ENCODE measurements at regions not wholly inside any gene's neighbourhood (a gene's known extent, or its start where the extent isn't known, plus 50 kb on each side); places are given as distances from the start of the nearest gene placed in this dataset.
"Not testable (repeated sequence)": the region's sequence is repeated elsewhere in the genome, so short reads cannot be mapped to it uniquely, and the experiment has no call there.

DNA sequence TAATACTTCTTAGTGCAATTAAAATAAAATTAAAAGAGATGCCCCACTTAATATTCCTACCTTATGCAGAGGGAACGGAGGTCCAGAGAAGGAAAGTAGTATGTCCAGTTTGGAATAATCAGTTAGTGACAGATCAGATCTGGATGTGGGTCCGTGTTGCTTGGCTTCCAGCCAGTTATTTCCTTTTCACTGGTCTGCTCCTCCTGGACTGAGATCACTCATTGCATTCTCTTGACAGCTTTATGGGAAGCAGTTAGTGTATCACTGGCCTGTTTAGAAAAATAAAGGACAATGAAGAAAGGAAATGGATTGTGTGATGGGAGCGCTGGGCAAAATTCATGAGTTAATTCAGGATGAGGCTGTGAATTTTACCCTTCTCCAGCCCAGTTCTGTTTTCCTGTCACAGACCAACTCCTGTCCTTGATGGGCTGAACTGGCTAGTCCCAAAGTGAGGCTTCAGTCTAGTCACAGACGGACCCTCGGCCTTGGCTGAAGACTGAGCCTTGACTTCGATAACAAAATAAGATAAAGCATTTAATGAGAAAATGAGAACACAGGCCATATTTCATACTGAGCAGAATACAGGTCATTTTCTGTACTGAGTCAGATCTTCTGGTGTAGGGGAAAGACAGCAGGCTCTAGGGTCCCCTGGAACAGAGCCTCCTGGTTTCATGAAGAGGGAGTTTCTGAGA lies 85.2 kb upstream of the TRABD2B start:
- DNase-seq: no peak

DNA sequence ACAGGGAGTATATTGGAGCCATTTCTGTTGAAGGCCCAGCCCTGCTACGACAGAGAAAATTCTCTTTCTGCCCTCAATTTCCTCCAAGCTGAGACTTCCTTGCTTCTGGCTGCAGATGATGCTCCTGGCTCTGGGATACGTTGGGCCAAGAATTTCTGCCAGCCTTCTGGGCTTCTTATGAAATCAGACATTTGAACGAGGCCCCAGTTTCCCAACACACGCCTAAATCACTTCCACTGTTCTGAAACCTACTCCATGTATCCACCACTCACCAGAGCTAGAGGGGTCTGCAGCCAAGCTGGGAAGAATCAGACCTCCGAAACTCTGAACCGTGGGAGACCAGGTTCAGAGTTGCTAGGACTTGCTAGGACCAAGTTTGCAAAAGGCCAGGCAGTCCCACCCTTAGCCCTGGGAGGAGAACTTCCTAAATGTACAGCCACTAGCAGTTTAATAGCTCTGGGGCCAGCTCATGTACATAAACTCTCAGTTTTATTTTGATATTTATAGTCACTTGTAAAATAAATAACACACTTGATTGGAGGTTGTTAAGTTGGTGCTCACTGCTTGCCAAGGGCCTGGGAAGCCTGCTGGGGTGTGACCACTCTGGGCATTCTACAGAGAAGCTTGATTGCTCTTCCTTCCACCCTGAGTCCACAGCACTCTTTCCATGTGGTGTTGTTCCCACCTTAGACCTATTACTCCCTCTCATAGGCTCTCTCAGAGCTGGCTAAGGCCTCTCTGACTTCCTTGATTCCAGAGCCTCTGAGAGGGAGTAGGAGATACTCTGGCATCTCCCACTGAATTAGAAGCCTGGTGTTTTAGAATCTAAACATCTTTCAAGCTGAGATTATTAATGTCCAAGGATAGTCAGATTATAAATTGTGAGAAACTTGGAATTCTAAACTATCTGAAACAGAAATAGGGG lies 83.4 kb upstream of the TRABD2B start:
- DNase-seq: no peak

DNA sequence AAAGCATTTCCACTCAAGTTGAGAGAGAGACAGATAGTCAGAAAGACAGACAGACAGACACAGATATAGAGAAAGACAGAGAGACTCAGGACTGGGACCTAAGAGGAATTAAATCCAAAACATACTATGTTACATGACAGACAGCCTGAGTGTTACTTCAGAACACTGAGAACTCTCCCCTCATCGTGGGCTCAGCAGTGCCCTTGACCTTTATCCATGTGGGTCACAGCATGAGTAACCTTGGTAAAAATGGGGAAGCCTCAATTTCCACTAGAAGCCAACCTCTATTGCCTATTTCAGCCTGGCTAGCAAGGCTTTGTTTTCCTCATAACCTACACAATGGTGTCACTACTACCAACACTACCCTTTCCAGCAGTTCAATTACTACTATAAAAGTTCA lies 81.9 kb upstream of the TRABD2B start:
- no peak for DNase-seq

DNA sequence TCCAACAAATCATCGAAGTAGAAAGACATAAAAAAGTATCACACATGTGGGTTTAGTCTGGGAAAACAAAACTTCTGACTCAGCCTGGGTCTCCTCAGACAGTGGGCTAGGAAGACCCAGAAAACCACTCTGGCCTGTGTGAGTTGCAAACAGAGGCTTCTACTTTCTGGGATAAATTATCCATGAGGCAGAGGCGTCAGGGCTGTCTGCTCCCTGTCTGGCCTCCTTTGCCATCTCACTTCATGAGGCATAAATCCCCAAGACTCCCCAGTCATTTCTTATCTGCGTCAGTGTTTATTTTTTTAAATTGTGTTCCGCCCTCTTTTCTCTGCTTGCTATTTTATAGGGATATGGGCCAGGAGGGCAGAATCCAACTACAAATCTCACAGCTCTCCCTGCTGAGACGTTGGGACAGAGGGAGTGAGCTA lies 80.6 kb upstream of the TRABD2B start:
- DNase-seq: no peak

DNA sequence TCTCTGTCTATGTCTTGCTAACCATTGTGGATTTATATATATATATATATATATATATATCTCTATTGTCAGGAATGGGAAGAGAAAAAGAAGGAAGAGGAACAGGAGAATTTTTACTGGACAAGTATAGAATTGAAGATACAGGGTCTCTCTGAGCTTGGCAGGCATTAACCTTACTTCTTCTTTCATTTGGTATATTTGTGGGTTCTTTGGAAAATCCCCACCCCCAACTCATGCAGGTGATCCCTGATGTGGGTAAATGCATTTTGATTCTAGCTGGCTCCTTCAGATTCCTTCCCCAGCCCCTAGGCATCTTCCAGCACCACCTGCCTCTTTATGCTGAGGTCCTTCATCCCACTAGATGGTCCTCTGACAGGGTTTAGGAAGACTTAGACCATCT lies 78.8 kb upstream of the TRABD2B start:
- DNase-seq: no peak

DNA sequence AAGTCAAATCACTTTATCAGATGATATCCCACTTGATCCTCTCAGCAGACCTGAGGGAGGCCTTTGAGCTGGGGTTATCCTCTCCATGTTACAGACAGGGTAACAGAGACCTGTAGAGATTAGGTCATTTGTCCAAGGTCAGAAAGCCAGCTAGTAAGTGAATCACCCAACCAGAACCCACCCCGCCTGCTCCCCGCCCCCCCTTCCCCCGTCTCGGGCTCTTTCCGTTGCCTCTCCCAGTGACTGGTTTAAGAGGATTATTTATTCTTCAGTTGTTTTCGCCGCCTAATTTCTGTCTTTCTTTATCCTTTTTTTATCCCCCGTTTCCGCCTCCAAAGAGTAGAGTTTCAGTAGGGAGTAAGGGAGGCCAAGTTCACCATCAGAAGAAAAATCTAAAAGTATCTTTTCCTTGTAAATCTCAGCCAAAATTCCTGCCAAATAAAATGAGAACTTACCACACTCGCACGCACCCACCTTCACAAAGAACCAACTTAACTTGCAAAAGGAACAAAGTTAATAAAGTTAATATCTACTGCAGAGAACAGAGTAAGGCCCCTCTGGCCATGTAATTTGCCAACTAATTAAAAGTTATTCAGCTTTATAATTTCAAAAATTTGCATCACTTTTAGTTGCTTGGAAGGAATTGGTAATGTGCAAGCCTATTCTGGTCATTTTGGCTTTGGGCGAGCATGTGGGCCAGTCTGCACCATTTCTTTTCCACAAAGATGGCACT lies 76.8 kb upstream of the TRABD2B start:
- DNase-seq: no peak

DNA sequence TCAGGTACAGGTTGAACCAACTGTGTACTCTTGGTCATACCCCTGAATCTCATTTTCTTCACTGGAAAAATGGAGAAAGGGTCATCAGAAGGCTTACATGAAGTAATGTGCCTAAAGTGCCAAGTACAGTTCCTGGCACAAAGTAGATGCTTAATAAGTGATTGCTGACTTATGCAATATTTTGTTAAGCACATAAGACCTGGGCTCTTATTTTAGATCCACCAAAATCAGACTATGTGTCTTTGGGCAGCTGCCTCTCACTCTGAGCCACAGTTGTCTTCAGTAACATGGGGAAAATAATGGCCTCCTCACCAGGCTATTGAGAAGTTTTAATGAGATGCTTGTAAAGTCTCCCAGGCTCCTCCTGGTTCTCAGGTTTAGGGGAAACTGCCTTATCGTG lies 74.3 kb upstream of the TRABD2B start:
- DNase-seq: no peak

DNA sequence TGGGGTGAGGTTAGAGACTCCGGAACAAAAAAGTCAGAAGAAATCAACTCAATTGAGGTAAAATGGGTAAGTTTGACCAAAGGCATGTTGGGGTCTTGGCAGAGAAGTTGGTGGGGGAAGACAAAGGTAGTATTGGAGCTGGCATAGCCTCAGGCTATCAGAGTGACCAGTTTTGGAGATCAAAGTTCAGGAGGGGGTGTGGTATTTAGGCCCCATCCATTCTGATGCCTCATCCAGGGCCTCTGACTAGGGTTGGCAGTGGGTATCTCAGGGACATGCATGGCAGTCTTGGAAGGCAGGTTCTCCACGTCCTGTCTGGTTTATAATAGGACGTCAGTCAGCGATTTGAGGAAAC lies 73.2 kb upstream of the TRABD2B start:
- DNase-seq: no peak

DNA sequence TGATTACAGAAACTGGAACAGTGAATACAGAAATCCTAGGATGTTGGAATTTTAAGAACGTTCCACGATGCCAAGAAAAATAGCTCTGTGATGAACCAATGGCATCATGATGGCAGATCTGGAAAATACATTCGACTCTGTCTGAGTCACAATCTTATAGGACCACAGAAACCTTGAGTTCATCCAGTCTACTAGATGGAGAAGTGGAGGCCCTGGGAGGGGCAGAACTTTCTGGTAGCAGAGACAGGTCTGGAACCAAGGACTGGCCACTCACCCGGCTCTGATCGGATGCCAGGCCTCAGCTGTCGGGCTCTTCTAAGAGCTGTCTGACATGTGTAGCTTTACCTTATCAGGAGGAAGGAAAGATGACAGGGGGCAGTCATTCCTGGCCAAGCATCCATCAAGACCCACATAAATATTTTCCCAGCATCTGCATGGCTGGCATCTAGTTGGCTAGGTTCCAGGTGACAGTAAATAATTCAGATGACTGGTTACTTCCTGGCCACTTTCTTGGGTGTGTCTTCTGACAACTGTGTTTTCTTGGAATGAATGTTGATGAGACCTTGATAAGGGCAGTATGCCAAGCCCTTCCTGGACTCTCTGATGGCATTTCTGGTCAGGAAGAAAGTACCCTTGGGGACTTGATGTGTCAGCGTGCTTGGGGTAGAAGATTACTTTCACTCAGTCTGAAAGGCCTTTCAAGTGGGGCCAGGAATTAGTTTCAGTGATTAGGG lies 72.6 kb upstream of the TRABD2B start:
- no peak for DNase-seq

DNA sequence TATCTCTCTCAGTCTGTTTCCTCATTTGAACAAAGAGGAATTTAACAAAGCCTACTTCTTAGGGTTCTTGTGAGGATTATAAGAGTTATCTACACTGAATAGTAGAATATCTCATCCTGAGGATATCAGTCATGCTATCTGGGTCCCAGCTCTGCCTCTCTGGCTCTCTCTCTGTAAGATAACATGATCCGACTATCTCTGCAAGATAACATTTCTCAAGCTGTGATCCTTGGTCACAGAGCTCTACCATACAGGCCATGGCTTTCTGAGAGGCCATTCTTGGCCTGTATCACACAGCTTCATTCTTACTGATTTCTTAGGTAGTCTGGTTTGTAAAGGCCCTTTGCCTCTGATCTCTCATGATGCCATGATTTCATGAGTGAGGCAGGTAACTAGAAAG lies 71.0 kb upstream of the TRABD2B start:
- no peak for DNase-seq

DNA sequence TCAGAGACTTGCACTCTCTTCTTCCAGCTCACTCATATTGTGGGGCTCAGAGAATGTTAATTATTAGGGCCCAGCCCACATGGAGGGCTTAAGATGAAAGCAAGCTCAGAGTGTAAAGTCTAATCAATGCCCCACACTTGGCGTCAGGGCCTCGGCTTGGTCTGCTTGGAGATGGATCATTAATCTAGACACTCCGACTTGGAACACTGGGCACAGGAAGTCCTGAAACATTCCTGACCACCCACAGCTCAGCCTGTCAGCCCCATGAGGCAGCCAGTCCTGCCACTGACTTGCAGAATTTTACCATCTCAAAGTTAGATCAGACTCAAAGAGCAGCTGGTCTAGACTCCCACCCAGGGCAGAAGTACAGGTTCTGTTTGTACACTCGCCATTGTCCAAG lies 69.8 kb upstream of the TRABD2B start:
- DNase-seq: no peak

DNA sequence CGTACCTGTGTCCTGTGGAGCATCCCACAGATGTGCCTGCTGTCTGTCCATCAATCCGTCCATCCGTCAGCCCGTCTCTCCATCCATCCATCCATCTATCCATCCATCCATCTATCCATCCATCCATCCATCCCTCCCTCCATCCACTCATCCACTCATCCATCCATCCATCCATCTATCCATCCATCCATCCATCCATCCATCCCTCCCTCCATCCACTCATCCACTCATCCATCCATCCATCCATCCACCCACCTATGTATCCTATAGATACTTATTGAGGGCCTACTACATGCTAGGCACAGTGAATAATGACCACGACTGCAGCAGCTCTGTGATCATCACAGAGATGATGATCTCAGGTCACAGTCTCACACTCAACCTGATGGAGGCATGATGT lies 67.5 kb upstream of the TRABD2B start:
- not testable (repeated sequence) for DNase-seq

DNA sequence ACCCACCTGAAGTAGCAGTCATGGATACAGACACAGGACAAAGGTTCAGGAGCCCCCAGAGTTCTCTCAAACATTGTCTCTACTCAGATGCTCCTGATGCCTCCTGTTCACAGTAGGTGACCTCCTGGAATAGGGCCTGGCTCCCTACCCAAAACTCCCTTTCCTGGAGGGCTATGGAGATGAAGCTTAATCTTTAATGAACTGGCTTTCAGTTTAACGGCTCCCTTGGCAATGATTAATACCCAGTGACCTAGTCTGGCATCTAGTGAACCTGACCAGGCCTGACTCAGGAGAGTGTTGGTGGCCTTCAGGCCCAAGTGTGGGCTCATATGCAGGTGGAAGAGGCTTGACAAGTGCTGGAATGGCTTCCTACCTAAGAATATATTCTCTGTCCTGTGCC lies 65.2 kb upstream of the TRABD2B start:
- DNase-seq: no peak

DNA sequence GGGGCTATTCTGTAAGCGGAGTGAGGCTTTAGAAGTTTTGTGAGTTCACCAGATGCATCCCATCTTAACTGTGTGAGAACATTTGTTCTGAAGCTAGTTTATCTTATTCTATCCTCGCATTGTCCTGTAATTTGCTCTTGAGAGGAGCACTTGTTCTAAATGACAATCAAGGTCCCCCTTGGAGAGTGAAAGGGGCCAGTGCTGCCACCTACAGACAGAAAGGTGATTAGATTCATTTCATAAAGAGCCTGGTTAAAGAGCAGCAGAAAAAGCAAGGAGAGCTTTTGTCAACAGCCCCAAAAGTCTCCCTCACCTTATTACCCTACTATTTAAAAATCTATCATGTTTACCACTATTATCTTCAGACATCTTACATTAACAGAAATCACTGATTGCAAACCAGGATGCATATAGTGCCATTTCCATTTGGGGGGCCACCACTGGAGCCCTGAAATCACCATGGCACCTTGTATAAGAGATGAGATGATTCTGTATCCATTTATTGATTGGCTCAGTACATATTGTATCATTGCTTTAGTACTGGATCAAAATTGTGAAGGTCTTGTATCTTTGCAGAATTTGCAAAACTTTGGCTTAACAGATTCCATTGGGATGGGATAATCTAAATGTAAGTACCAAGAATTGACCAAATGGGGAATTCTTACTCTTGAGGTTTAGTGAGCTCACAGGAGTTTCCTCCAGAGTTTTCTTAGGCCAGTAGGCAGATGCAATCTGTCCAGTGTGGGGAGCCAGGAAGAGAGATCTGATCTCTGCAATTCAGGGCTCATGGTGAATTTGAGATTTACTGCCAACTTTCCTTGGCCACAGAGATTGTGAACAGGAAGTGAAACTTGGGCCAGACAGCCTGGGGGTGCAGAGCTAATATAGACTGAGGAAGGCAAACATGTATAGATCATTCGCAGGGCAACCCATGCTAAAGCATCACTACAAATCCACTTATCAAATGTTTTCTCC lies 64.3 kb upstream of the TRABD2B start:
- peak; percentile 74 for DNase-seq

DNA sequence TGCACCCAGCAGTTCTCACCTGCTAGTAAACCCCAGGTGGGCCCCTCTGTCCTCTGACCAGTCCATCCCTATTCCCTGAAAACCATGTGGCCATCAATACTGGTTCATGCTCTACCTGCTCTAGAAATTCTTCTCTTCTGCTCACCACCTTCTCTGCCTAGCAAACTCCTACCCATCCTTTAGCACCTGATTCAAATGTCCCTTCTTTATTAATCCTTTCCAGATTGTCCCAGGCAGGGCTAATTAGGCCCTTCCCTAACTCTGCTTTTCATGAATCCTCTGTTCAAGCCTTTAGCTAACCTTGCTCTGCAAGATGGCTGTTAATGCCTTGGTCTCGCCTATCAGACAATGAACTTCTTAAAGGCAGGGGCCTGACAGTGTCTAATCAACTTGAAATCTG lies 62.1 kb upstream of the TRABD2B start:
- DNase-seq: no peak

DNA sequence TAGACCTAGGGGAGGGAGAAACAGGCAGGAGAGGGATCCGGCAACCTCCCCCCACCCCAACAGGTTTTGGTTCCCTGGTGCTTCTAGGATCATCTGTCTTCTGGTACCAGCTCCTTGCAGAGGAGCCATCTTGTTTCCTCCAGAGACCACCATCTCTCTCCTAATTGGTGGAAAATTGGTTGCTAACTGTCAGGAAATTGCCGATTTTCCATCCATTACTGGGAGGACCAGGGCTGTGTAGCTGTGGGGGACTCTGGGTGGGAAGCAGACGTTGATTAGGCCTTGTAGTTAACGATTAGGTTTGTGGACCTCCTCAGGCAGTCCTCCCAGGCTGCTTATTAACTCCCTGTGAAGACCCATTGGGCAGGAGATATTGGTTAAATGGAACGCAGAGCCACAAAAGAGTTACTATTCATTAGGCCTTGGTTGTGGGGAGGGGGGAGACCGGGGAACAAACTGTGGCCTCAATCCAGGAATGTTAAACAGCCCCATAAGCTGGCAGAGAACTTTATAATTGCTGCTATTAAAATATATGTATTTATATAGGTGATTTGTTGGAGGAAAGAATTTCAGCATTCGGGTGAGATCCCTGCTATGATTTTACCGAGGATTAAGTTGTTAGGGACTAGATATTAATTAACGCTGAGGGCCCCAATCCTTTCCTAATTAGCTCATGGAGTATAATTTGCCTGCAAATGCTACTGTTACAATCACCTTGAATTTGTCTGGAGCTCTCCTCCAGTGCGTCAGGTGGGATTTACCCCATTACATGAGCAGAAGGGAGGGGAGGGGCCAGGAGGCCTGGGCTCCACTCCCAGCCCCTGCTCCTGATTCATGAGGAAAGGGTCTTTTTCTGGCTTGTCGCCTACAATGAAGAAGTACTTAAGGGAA lies 61.2 kb upstream of the TRABD2B start:
- DNase-seq: no peak

DNA sequence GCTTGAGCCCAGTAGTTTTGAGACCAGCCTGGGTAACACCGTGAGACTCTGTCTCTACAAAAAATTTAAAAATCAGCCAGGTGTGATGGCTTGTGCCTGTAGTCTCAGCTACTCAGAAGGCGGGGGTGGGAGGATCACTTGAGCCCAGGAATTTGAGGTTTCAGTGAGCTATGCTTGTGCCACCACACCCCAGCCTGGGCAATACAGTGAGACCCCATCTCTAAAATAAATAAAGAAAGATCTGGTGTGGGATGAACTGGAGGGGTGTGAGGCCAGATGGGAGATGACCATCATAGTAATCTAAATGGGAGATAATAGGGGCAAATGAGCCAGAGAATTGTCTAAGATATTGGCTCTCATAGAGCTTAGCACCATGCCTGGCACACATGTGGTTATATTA lies 60.1 kb upstream of the TRABD2B start:
- DNase-seq: no peak

DNA sequence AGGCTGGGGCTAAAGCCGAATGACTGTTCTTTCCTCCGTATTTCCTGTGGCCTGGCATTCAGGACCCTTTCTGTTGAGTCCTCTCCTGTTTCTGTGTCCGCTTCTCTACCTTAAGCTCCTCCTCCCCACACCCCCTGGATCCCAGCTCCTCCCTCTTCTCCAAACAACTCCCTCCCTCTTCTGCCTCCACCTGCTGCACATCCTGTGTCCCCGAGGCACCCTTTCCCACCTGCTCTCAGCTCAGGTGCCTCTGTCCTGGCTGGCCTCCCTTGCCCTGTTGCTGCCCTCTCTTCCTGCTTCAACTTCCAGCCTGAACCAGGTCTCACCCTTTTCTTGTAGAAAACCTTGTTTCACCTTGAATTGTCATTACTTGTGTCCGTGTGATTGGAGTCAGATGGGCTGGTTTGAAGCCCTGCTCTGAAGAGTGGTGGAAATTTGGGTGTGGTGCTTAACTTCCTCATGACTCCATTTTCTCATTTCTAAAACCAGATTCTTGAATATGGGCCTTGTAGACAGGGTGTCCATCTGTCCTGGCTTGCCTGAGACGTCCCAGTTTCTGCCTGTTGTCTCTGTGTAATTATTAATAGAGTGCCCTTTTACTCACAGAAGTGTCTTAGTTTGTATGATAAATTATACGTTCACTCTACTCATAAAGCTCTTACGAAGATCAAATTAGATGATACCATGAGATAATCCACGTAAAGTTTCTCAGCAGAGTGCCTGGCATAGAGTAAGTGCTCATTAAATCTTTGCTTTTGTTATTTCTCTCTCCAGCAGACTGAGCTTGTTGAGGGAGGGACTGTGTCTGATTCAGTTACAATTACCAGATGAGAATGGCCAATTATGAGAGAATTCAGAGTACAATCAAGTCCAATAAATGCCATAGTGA lies 58.9 kb upstream of the TRABD2B start:
- DNase-seq: no peak

DNA sequence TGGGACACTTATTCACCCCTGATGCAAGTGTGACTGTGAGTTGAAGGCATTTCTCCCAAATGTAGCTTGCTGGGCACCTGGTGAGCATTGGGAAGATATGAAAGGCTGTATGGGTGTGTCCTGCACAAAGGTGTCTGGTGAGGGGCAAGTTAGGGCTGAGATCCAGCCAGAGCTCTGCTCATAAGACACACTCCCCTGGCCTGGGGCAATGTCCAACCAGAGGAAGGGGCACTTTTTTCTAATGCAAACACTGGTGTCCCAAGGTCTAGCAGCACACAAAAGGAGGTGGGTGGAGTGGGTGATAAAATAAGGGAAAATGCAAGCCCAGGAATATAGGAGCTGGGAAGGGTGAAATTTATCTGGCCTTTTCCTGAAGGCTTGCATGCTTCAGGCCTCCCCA lies 57.0 kb upstream of the TRABD2B start:
- no peak for DNase-seq

DNA sequence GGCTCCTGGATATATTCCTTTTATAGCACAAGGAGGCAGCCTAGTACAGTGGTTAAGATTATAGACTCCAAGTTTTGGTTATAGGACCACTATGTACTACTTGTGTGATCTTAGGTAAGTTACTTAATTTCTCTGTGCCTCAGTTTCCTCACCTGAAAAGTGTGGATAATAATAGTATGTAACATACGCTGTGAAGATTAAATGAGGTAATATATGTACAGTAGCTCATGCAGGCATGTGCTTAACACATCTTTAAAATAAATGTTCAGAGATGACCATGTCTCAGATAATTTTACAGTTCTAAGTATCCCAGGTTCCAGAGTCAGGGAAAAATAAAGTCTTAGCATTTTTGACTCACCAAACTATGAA lies 55.7 kb upstream of the TRABD2B start:
- DNase-seq: no peak
